Medulla oblongata (tissue), 1 donor: ENCODE measurements at regions not wholly inside any gene's neighbourhood (a gene's known extent, or its start where the extent isn't known, plus 50 kb on each side); places are given as distances from the start of the nearest gene placed in this dataset.

Experiments
- DNase-seq: peaks from one replicate; pipeline ENCODE4 v3.0.0-alpha.2; 2015; ENCODE audit errors: extremely low spot score

- no peak for DNase-seq
These were observed 220.1 kb downstream of the TUSC7 start for GRCh38 chr3:116929505-116930222.

- DNase-seq: no peak
These were observed 221.2 kb downstream of the TUSC7 start for GRCh38 chr3:116930786-116931185.

- no peak for DNase-seq
These were observed 229.5 kb downstream of the TUSC7 start for GRCh38 chr3:116939091-116939490.

GRCh38 chr3:116939550-116939949, 230.0 kb downstream of the TUSC7 start:
- no peak for DNase-seq

- no peak for DNase-seq
These were observed 231.1 kb downstream of the TUSC7 start for GRCh38 chr3:116940719-116941118.

- DNase-seq: no peak
These were observed 236.8 kb downstream of the TUSC7 start for GRCh38 chr3:116946376-116946775.

- no peak for DNase-seq
These were observed 237.6 kb downstream of the TUSC7 start for GRCh38 chr3:116947148-116947547.

GRCh38 chr3:116947809-116948208, 238.2 kb downstream of the TUSC7 start:
- DNase-seq: no peak

GRCh38 chr3:116950301-116951055, 240.9 kb downstream of the TUSC7 start:
- DNase-seq: no peak

GRCh38 chr3:116951610-116952009, 242.0 kb downstream of the TUSC7 start:
- no peak for DNase-seq

GRCh38 chr3:116958291-116958690, 248.7 kb downstream of the TUSC7 start:
- no peak for DNase-seq

- no peak for DNase-seq
These were observed 251.5 kb downstream of the TUSC7 start for GRCh38 chr3:116961106-116961505.

GRCh38 chr3:116963802-116964201, 254.2 kb downstream of the TUSC7 start:
- no peak for DNase-seq

- no peak for DNase-seq
These were observed 257.1 kb downstream of the TUSC7 start for GRCh38 chr3:116966649-116967048.

GRCh38 chr3:116969135-116969534, 259.6 kb downstream of the TUSC7 start:
- no peak for DNase-seq

- DNase-seq: no peak
These were observed 260.1 kb downstream of the TUSC7 start for GRCh38 chr3:116969646-116970045.

GRCh38 chr3:116971531-116971930, 262.0 kb downstream of the TUSC7 start:
- no peak for DNase-seq

GRCh38 chr3:116974702-116975101, 265.1 kb downstream of the TUSC7 start:
- DNase-seq: no peak

GRCh38 chr3:116977441-116977840, 267.9 kb downstream of the TUSC7 start:
- no peak for DNase-seq

- no peak for DNase-seq
These were observed 270.5 kb downstream of the TUSC7 start for GRCh38 chr3:116980099-116980498.

- no peak for DNase-seq
These were observed 271.5 kb downstream of the TUSC7 start for GRCh38 chr3:116981089-116981488.

- no peak for DNase-seq
These were observed 274.7 kb downstream of the TUSC7 start for GRCh38 chr3:116984301-116984700.

GRCh38 chr3:116994351-116994879, 284.8 kb downstream of the TUSC7 start:
- peak; percentile 26 for DNase-seq
